Psoas muscle (tissue), 7 donors: ENCODE measurements at regions not wholly inside any gene's neighbourhood (a gene's known extent, or its start where the extent isn't known, plus 50 kb on each side); places are given as distances from the start of the nearest gene placed in this dataset.

Source experiments
- ATAC-seq, 4 donors: fragments of 200-7000 bp; cut with Tn5 transposase; one replicate each; pipeline ENCODE4 v1.9.1; 2020; ENCODE audit warnings: moderate library complexity in 3 of 4, mild to moderate bottlenecking in 2 of 4
- DNase-seq, 2 donors: peaks; one replicate each; pipeline ENCODE4 v3.0.0-alpha.2; 2020
- H3K27ac ChIP-seq: fragments of 200-600 bp; one replicate; pipeline ENCODE4 v1.8.0; 2022
- H3K27me3 ChIP-seq, 3 donors: fragments of 200-600 bp in 1 of 3; one replicate each; pipeline versions ENCODE4 v1.6.1 to v1.8.0; 2013 to 2022; ENCODE audit warnings: low read length in 2 of 3, mild to moderate bottlenecking in 2 of 3, moderate library complexity in 1 of 3; ENCODE audit not compliant: insufficient read depth in 3 of 3
- H3K36me3 ChIP-seq, 2 donors: fragments of 200-600 bp in 1 of 2; one replicate each; pipeline versions ENCODE4 v1.6.1 to v1.8.0; 2013 to 2022; ENCODE audit warnings: low read depth in 1 of 2, mild to moderate bottlenecking in 1 of 2, moderate library complexity in 1 of 2; ENCODE audit not compliant: insufficient read depth in 1 of 2
- H3K4me1 ChIP-seq: fragments of 200-600 bp; one replicate; pipeline ENCODE4 v1.8.0; 2022
- H3K4me3 ChIP-seq: fragments of 200-600 bp; one replicate; pipeline ENCODE4 v1.8.0; 2022; ENCODE audit warnings: mild to moderate bottlenecking
- H3K9me3 ChIP-seq: fragments of 200-600 bp; one replicate; pipeline ENCODE4 v1.8.0; 2022
- CTCF ChIP-seq: fragments of 200-600 bp; IDR thresholded peaks from one replicate; pipeline ENCODE4 v1.8.0; 2022; ENCODE audit warnings: antibody characterized with exemption
- WGBS, 3 donors: extraction: QIAGEN DNeasy Blood & Tissue Kit; methylation state at CpG; one replicate each; pipeline versions ENCODE4 v1.1.6 to v1.1.7; 2013; 5-methylcytosine and 5-hydroxymethylcytosine counted together
- intact Hi-C, 2 donors: fragments of 100-400 bp; cut with DNase I; formaldehyde crosslinking; loops; one replicate each; pipeline versions ENCODE4 v1.11.0 to v1.14.2; 2022
- donor health status: healthy with polysubstance abuse.
- donor health status: DM: no; HTN: no; CAD: no; lungs with moderate emphysema.
- donor health status: Bipolar disorder and iron deficiency.
- donor health status: healthy.
- donor health status: DM: yes; HTN: yes; CAD: no.
- donor health status: DM: no; HTN: no; CAD: no.
- donor health status: DM: yes; HTN: yes; CAD: no.

- DNase-seq (no peak), ATAC-seq (no peak)
- WGBS, 3 donors: 89 to 92% (median 91%) methylated on average over 2 of the region's 2 CpGs
- Histone ChIP-seq H3K4me1 (no peaks in the 10 kb centered on the region), H3K27ac (no peak overlapping the region), H3K36me3 (no peaks in the 10 kb centered on the region), H3K4me3 (no peak overlapping the region), H3K27me3 (no peaks in the 10 kb centered on the region), H3K9me3 (peaks cover 5% of the 10 kb centered on the region)
- no peak for TF ChIP-seq CTCF
- intact Hi-C loops: no loop called here
These were observed 217.2 kb downstream of the EDEM1 start for GRCh38 chr3:5404718-5405117.

- ATAC-seq (peak in 1 of 4 donors; percentile 62), DNase-seq (no peak)
- H3K27ac ChIP-seq: no peak overlapping the region
- H3K36me3 ChIP-seq: no peaks in the 10 kb centered on the region
- H3K4me1 ChIP-seq: no peaks in the 10 kb centered on the region
- no peaks in the 10 kb centered on the region for H3K9me3 ChIP-seq
- H3K4me3 ChIP-seq: no peak overlapping the region
- H3K27me3 ChIP-seq: no peaks in the 10 kb centered on the region
- TF ChIP-seq CTCF: no peak
- WGBS, 3 donors: 35 to 43% (median 36%) methylated on average over 2 of the region's 2 CpGs
- intact Hi-C loops: no loop called here
These were observed 224.3 kb downstream of the EDEM1 start for GRCh38 chr3:5411786-5412185.

- DNase-seq: no peak
- WGBS, 3 donors: 7 to 11% (median 10%) methylated on average over 4 of the region's 4 CpGs
- no peak overlapping the region for H3K4me3 ChIP-seq
- intact Hi-C loops: no loop called here
- no peak for ATAC-seq
- no peaks in the 10 kb centered on the region for H3K27me3 ChIP-seq
- no peak overlapping the region for H3K27ac ChIP-seq
- no peaks in the 10 kb centered on the region for H3K9me3 ChIP-seq
- TF ChIP-seq CTCF: no peak
- H3K36me3 ChIP-seq: no peaks in the 10 kb centered on the region
- H3K4me1 ChIP-seq: no peaks in the 10 kb centered on the region
These were observed 235.6 kb downstream of the EDEM1 start for GRCh38 chr3:5423076-5423475.

- intact Hi-C loops: no loop called here
- Histone ChIP-seq H3K36me3 (no peaks in the 10 kb centered on the region), H3K9me3 (no peaks in the 10 kb centered on the region), H3K27me3 (no peaks in the 10 kb centered on the region), H3K4me3 (no peak overlapping the region), H3K4me1 (no peaks in the 10 kb centered on the region), H3K27ac (no peak overlapping the region)
- ATAC-seq (no peak), DNase-seq (no peak)
- 26 to 39% (median 36%) methylated on average over 2 of the region's 2 CpGs for WGBS, 3 donors
- no peak for TF ChIP-seq CTCF
These were observed 236.0 kb downstream of the EDEM1 start for GRCh38 chr3:5423523-5423922.

- DNase-seq (no peak), ATAC-seq (no peak)
- H3K4me1 ChIP-seq: no peaks in the 10 kb centered on the region
- H3K4me3 ChIP-seq: no peak overlapping the region
- intact Hi-C loops: no loop called here
- no peak for TF ChIP-seq CTCF
- H3K36me3 ChIP-seq: no peaks in the 10 kb centered on the region
- no peak overlapping the region for H3K27ac ChIP-seq
- no peaks in the 10 kb centered on the region for H3K9me3 ChIP-seq
- no peaks in the 10 kb centered on the region for H3K27me3 ChIP-seq
- 87 to 89% (median 87%) methylated on average over 6 of the region's 6 CpGs for WGBS, 3 donors
These were observed 237.9 kb downstream of the EDEM1 start for GRCh38 chr3:5425371-5425770.
